HFFc6 (cell line): ENCODE measurements at regions not wholly inside any gene's neighbourhood (a gene's known extent, or its start where the extent isn't known, plus 50 kb on each side); places are given as distances from the start of the nearest gene placed in this dataset.

Source experiments
- DNase-seq: peaks from one replicate; pipeline ENCODE4 v3.0.0-alpha.2; 2018
- H3K27ac Mint-ChIP-seq: 2 replicates; pipeline ENCODE4 v1.8.0; 2020; ENCODE audit warnings: mild to moderate bottlenecking, mixed read lengths
- H3K27me3 Mint-ChIP-seq: 2 replicates; pipeline ENCODE4 v1.8.0; 2021; ENCODE audit warnings: mild to moderate bottlenecking, moderate library complexity, mixed read lengths; ENCODE audit not compliant: insufficient read depth
- H3K36me3 Mint-ChIP-seq: 2 replicates; pipeline ENCODE4 v1.8.0; 2021; ENCODE audit warnings: low read depth, mixed read lengths
- H3K4me1 Mint-ChIP-seq: 2 replicates; pipeline ENCODE4 v1.8.0; 2020; ENCODE audit warnings: low read depth, mixed read lengths
- H3K4me3 Mint-ChIP-seq: 2 replicates; pipeline ENCODE4 v1.8.0; 2020; ENCODE audit warnings: mild to moderate bottlenecking, moderate library complexity, mixed read lengths
- H3K9me3 Mint-ChIP-seq: 2 replicates; pipeline ENCODE4 v1.8.0; 2020; ENCODE audit warnings: mild to moderate bottlenecking, mixed read lengths
- TF ChIP-seq, protein P1 (sequence below): fragments of 200-600 bp; sonication (generic); IDR thresholded peaks from 2 replicates; pipeline ENCODE4 v1.5.0; 2021; ENCODE audit warnings: antibody characterized with exemption, mild to moderate bottlenecking

DNA sequence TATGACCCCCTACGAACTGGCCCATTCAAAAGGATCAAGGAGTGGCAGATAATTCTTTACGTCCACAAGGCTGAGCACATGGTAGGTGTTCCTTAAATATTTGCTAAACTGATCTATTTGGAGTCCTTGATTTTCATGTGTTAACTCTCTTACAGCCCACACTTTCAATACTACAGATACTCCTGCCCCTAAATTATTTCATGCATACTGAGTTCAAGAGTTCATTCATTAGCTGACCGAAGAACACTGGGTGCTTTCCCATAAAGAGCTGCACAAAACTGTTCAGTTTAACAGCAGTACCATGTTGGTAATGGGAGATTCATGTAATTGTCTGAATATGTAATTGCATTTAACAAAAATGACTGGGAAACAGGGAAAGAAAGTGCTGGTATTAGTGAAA, 170.5 kb upstream of the ADO start:
- TF ChIP-seq, protein P1, sequence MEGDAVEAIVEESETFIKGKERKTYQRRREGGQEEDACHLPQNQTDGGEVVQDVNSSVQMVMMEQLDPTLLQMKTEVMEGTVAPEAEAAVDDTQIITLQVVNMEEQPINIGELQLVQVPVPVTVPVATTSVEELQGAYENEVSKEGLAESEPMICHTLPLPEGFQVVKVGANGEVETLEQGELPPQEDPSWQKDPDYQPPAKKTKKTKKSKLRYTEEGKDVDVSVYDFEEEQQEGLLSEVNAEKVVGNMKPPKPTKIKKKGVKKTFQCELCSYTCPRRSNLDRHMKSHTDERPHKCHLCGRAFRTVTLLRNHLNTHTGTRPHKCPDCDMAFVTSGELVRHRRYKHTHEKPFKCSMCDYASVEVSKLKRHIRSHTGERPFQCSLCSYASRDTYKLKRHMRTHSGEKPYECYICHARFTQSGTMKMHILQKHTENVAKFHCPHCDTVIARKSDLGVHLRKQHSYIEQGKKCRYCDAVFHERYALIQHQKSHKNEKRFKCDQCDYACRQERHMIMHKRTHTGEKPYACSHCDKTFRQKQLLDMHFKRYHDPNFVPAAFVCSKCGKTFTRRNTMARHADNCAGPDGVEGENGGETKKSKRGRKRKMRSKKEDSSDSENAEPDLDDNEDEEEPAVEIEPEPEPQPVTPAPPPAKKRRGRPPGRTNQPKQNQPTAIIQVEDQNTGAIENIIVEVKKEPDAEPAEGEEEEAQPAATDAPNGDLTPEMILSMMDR = no peak
- H3K36me3 Mint-ChIP-seq = no peaks in the 10 kb centered on the region
- no peaks in the 10 kb centered on the region for H3K9me3 Mint-ChIP-seq
- H3K27me3 Mint-ChIP-seq = peaks cover 5% of the 10 kb centered on the region; the same call in 1 of the 2 replicates
- H3K27ac Mint-ChIP-seq = no peak overlapping the region
- H3K4me1 Mint-ChIP-seq = no peaks in the 10 kb centered on the region
- no peak overlapping the region for H3K4me3 Mint-ChIP-seq
- no peak for DNase-seq

DNA sequence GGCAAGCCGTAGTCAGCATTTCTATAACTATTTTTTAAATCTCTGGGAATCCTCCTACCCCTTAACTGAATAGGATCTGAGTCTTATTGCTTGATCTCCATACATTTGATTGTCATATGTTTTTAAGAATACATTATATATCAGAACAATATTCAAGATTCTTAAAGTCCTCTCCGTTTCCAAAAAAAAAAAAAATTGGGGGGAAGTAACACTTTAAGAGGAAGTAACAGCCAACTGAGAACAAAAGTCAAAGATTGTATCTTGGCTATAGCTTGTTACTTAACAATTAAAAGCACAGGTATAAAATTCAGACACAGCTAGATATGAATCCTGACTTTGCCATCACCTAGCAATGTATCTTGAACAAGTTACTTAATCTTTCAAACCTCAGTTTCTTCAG, 169.9 kb upstream of the ADO start:
- no peak for DNase-seq
- Mint-ChIP-seq H3K4me1 (peaks cover 4% of the 10 kb centered on the region; the same call in 1 of the 2 replicates), H3K4me3 (no peak overlapping the region), H3K27ac (no peak overlapping the region), H3K27me3 (peaks cover 5% of the 10 kb centered on the region; the same call in 1 of the 2 replicates), H3K9me3 (no peaks in the 10 kb centered on the region), H3K36me3 (no peaks in the 10 kb centered on the region)
- TF ChIP-seq, protein P1 = no peak

DNA sequence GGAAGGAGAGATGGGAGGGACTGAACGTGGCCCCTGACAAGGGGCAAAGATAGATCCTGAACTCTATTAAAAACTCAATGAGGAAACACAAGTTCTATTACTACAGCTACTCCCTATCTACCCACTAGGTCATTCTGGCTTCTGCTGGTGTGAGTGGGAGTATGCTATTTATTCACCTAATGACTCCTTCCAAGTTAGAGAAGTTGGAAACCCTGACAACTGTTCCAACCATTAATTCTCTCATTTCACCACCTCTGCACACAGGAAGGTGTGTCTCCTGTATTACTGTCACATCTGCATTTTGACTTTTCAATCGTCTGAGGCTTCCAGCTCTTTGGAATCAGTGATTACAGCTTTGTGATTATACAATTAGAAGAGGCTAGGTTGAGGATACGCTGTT, 169.4 kb upstream of the ADO start:
- H3K9me3 Mint-ChIP-seq = no peaks in the 10 kb centered on the region
- TF ChIP-seq, protein P1 = no peak
- peaks cover 5% of the 10 kb centered on the region for H3K27me3 Mint-ChIP-seq
- no peak overlapping the region for H3K27ac Mint-ChIP-seq
- no peaks in the 10 kb centered on the region for H3K36me3 Mint-ChIP-seq
- no peak overlapping the region for H3K4me3 Mint-ChIP-seq
- H3K4me1 Mint-ChIP-seq = peaks cover 8% of the 10 kb centered on the region
- no peak for DNase-seq

GRCh38 chr10:62636825-62637248, 167.7 kb upstream of the ADO start:
- no peak for DNase-seq
- TF ChIP-seq, protein P1 = peak; percentile 47
- H3K4me1 Mint-ChIP-seq = peaks cover 17% of the 10 kb centered on the region
- peaks cover 5% of the 10 kb centered on the region for H3K27me3 Mint-ChIP-seq
- H3K9me3 Mint-ChIP-seq = no peaks in the 10 kb centered on the region
- no peak overlapping the region for H3K4me3 Mint-ChIP-seq
- no peaks in the 10 kb centered on the region for H3K36me3 Mint-ChIP-seq
- no peak overlapping the region for H3K27ac Mint-ChIP-seq

GRCh38 chr10:62637249-62638061, 167.1 kb upstream of the ADO start:
- peak; percentile 47 for DNase-seq
- no peak overlapping the region for H3K4me3 Mint-ChIP-seq
- no peaks in the 10 kb centered on the region for H3K9me3 Mint-ChIP-seq
- no peak overlapping the region for H3K27ac Mint-ChIP-seq
- TF ChIP-seq, protein P1 = no peak
- peaks cover 17% of the 10 kb centered on the region for H3K4me1 Mint-ChIP-seq
- H3K27me3 Mint-ChIP-seq = peaks cover 2% of the 10 kb centered on the region
- no peaks in the 10 kb centered on the region for H3K36me3 Mint-ChIP-seq
